Stimulated activated CD4-positive, alpha-beta T cell treated with anti-CD3 and anti-CD28 coated beads, Interleukin-4, amount 100 ng/mL, for 1 hour (primary cell): ENCODE measurements at regions not wholly inside any gene's neighbourhood (a gene's known extent, or its start where the extent isn't known, plus 50 kb on each side); places are given as distances from the start of the nearest gene placed in this dataset.
"Not testable (repeated sequence)": the region's sequence is repeated elsewhere in the genome, so short reads cannot be mapped to it uniquely, and the experiment has no call there.

Experiments used
- DNase-seq: peaks from one replicate; pipeline ENCODE4 v3.0.0-alpha.2; 2020

DNA sequence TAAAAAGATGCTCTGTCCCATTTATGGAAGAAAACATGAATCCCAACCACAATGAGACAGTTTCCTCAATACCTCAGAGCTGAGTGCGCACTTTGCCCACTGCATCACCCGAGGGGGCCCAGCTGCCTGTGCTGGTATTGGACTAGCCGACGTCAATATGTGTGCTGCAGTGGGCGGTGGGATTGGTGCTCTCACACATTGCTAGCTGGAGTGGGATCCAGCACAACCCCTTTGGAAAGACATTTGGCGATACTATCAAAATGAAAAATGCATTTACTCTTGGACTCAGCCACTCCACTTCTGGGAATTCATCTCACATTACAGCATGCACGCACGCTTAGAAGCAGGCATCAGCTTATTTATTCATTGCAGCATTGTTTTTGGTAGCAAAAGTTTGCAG lies 289.2 kb upstream of the FOXF1 start:
- no peak for DNase-seq

GRCh38 chr16:86222547-86222946 lies 287.8 kb upstream of the FOXF1 start:
- no peak for DNase-seq

- DNase-seq: no peak
Observed at GRCh38 chr16:86222965-86223551, 287.3 kb upstream of the FOXF1 start.

GRCh38 chr16:86224126-86224525 lies 286.2 kb upstream of the FOXF1 start:
- DNase-seq: no peak

DNA sequence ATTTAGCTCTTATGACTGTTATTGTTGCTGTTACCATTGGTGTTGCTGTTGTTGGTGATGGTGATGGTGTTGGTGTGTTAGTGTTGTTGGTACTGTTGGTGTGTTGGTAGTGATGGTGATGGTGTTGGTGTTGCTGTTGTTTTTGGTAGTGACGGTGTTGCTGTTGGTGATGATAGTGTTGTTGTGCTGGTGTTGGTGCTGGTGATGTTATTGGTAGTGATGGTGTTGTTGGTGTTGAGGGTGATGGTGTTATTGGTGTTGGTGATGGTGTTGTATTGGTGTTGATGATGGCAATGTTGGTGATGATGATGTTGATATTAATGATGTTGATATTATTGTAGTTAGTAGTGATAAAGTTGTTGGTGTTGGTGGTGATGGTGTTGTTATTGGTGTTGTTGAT lies 285.7 kb upstream of the FOXF1 start:
- no peak for DNase-seq

GRCh38 chr16:86225905-86226371 lies 284.4 kb upstream of the FOXF1 start:
- no peak for DNase-seq

DNA sequence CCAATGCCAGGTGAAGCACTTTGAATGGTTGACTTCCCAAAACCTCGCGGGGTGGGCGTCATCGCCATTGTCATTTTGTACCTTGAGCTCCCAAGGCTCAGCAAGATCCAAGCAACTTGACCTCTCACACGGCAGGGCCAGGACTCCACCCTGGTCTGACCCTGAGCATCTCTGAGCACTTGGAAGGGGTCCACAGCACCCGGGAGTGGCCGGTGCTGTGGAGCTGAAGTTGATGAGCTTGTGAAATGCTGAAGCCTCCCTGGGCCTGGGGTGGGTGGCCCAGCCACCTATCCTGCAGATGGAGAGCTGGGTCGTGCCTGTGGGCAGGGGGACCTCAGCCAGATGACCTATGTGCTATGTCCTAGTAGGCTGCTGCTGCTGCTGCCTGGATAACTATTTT lies 283.3 kb upstream of the FOXF1 start:
- DNase-seq: no peak

DNA sequence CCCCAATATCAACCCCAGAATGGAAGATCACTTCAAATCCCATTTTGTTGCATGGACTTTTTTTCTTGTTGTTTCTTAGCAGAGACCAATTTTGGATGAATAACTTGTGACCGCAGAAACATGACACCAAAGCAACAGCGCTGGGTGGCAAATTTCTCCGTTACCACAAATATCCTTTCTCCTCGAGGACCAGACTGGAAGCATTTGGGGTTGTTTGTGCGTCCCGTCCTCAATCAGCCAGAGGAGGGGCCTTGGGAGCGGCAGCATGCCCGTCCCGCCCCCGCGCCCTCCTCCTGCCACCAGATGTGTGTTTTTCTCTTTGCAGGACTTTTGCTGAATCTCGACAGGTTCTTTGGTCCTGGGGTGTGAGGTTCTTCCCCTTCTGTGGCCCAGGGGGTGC lies 282.5 kb upstream of the FOXF1 start:
- no peak for DNase-seq

DNA sequence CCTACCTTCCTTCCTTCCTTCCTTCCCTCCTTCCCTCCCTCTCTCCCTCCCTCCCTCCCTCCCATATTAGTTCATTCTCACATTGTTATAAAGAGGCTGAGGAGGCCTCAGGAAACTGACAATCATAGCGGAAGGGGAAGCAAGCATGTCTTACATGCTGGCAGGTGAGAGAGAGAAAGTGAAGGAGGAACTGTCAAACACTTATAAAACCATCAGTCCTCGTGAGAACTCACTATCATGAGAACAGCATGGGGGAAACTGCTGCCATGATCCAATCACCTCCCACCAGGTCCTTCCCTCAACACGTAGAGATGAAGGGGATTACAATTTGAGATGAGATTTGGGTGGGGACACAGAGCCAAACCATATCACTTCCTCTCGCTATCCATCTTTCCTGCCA lies 281.6 kb upstream of the FOXF1 start:
- no peak for DNase-seq

DNA sequence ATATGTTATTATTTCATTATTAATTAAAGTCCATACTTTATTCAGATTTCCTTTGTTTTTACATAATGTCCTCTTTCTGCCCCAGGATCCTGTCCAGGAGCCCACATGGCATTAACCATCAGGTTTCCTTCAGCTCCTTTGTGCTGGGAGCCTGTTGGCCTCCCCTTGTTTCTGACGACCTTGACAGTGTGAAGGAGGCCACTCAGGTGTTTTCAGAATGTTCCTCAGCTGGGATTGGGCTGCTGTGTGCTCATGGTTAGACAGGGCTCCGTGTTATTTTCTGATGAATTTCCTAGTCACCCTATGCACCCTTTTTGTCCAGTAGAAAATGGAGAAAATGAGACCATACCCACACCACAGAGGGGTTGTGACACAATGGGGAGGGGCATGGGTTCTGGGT lies 281.0 kb upstream of the FOXF1 start:
- DNase-seq: no peak

GRCh38 chr16:86229866-86230656 lies 280.3 kb upstream of the FOXF1 start:
- no peak for DNase-seq

GRCh38 chr16:86231321-86231995 lies 278.9 kb upstream of the FOXF1 start:
- DNase-seq: no peak

DNA sequence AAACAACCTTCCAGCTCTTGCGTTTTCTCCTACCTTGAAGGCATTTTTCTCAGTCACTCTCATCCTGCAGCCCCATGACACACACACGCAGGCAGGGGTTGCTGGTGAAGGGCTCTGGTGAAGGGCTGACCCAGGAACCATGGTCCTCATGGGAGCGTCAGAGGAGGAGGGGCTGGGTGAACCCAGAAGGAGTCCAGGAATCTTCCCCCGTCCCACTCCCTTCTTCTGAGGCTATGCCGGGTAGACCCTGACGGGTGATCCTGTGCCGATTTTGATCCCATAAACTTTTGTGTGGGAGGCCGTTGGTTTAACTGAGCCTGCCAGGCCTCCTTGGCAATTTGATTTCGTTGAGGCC lies 278.4 kb upstream of the FOXF1 start:
- no peak for DNase-seq

DNA sequence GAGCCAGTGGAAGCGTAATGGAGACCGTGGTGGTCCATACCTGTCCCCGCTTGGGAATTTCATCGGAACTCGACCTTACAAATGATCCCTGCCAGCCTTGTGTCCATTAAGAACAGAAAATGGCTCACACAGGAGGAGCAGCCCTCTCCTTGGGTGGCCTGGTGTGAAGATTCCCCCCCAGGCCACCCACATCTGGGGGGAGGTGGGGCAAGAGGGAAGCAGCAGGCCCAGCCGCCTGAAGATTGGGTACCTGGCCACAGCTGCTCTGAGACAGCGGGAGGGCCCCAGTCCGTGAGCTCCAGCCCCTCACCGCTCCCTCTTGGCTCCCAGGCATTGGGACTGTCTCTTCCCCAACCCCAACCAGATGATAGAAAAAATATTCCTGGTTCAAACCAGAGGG lies 277.8 kb upstream of the FOXF1 start:
- no peak for DNase-seq

DNA sequence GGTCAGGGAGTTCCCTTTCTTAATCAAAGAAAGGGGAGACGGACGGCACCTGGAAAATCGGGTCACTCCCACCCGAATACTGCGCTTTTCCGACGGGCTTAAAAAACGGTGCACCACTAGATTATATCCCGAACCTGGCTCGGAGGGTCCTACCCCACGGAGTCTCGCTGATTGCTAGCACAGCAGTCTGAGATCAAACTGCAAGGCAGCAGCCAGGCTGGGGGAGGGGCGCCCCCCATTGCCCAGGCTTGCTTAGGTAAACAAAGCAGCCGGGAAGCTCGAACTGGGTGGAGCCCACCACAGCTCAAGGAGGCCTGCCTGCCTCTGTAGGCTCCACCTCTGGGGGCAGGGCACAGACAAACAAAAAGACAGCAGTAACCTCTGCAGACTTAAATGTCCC lies 276.8 kb upstream of the FOXF1 start:
- DNase-seq: not testable (repeated sequence)

DNA sequence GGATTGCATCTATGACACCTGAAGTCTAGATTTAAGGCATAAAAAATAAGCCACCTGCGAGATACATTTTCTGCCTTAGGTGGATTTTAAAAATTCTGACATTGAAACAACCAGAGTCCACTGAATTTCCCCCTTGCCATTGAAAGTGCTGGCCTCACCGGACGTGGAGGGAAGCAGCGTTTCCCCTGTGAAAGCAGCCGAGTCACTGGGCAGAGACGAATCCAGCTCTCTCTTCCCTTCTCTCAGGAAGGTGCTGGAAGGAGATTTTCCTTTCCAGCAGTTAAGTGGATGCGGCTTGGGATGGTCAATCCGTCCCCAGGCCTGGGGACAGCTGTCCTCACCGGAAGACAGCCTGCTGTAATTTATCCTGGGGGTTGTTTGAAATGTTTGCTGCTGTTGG lies 270.9 kb upstream of the FOXF1 start:
- no peak for DNase-seq

GRCh38 chr16:86240716-86241363 lies 269.5 kb upstream of the FOXF1 start:
- no peak for DNase-seq

- DNase-seq: no peak
Observed at GRCh38 chr16:86241681-86242080, 268.6 kb upstream of the FOXF1 start.

DNA sequence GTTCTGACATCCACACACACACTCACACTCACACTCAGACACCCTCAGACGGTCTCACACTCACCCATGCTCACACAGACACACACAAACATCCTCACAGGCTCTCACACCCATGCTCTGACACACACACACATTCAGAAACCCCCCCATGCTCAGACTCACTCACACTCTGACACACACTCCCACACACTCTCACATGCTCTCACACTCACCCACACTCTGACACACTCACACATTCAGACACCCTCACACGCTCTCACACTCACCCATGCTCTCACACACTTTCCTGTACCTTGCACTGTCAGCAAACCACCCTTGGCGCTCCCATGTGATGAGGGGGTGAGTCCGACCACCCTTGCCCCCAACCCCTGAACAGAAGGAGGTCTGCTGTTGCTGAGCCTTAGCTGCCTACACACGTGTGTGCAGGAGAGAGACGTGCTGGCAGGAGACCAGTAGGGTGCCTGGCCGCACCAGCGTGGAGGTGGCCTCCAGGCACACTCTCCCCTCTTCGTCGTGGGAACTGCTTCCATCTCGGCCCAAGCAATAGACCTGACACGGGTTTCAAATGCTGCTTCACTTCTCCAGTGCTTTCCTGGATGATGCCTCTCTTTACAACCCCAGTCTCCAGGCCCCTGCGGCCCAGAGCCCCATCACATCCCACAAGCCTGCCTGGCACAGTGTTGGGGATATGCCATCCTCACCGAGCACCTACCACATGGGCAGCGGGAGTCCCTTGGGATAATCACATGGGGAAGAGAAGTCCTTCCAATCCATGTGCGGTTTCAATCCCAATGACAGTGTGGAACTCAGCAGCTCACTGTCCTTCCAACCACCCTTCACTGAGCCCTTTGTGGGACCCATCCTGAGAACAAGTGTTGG lies 267.8 kb upstream of the FOXF1 start:
- no peak for DNase-seq

DNA sequence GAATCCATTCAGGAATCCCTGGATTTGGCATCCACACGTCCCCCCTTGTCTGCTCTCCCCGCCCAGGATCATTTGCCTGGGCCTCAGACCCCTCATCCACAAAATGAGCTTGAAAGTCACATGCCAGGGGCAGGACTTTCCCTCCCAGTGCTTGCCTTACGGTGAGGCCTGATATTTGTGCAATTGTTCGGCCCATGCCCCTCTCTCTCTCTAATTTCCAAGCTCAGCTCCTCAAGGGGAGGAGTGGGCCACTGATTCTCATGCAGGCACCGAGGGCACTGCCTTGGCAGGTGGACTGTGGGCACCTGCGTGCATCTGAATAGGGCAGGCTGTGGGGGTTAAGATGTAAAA lies 267.2 kb upstream of the FOXF1 start:
- no peak for DNase-seq

DNA sequence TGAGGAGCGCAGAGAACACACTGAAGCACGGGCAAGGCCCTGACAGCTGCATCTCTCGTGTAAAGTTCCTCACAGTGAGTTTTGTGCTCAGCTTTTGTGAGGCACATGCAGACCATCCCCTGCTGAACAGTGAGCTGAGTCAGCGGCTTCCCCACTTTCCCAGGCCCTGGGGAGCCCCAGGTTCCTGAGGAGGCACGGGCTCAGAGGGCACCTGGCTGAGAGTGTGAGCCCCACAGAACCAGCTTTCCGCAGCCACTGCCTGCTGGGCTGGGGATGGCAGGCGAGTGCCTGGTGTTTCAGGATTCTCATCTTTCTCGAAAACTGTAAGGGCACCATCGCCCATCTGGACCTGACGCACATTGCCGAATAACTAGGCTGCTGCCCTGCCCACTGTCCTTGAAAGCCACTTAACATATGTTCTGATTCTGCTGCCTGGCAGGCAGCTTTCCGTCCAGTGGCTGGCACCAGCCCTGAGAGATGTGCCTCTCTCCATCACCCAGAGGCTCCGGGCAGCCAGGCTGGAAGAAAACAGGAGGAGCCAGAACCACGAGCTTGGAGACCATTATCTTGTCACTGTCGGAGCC lies 266.7 kb upstream of the FOXF1 start:
- no peak for DNase-seq

GRCh38 chr16:86244158-86244557 lies 266.2 kb upstream of the FOXF1 start:
- DNase-seq: no peak

DNA sequence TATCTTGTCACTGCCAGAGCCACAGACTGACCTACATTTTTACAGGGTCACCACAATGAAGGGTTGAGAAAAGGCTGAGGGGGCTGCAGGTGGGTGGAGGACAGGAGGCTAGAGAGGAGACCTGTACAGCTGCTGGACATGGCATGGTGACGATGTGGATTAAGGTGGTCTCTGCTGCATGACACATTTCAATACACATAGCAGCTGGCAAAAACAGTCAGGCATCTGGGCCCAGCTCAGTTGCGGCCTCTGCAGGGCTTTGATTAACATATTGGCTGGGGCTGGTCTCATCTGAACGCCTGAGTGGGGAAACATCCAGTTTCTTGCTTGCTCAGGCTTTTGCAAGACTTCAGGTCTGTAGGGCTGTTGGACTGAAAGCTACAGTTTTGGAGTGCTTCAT lies 265.4 kb upstream of the FOXF1 start:
- no peak for DNase-seq
